HEK293 (cell line): ENCODE measurements at regions not wholly inside any gene's neighbourhood (a gene's known extent, or its start where the extent isn't known, plus 50 kb on each side); places are given as distances from the start of the nearest gene placed in this dataset.

ENCODE experiments used
- CTCF ChIA-PET: fragments of 350-600 bp; formaldehyde crosslinking; extraction: SDS; loops from one replicate; lab custom pipeline; 2021; ENCODE audit warnings: antibody characterized with exemption; lab: Yijun Ruan, JAX
- POLR2A ChIA-PET: fragments of 300-600 bp; formaldehyde crosslinking; extraction: SDS; loops from one replicate; lab custom pipeline; 2020; ENCODE audit warnings: antibody characterized with exemption, inconsistent platforms; lab: Yijun Ruan, JAX
- H3K27ac ChIP-seq: fragments of 200-500 bp; sonication (Bioruptor generic); 2 replicates; pipeline ENCODE4 v1.5.1; 2014; ENCODE audit warnings: low read depth, low read length, control low read depth, inconsistent platforms; ENCODE audit errors: extremely low read depth
- H3K36me3 ChIP-seq, 2 experiments: fragments of 200-500 bp in 1 of 2; sonication (Bioruptor generic) in 1 of 2; 1 replicate in 1 of 2; 2 replicates in 1 of 2; pipeline ENCODE4 v1.5.1; 2014 to 2017; ENCODE audit warnings: inconsistent platforms in 2 of 2, low read length in 2 of 2; ENCODE audit not compliant: control insufficient read depth in 2 of 2, insufficient read depth in 1 of 2
- H3K4me1 ChIP-seq: fragments of 200-500 bp; sonication (Bioruptor generic); 2 replicates; pipeline ENCODE4 v1.5.1; 2014; ENCODE audit warnings: mild to moderate bottlenecking, low read length, inconsistent platforms; ENCODE audit not compliant: control insufficient read depth, insufficient read depth
- H3K4me3 ChIP-seq: 2 replicates; pipeline ENCODE4 v1.5.1; 2011; ENCODE audit warnings: low read depth, mild to moderate bottlenecking, control low read depth, low read length, moderate library complexity
- H3K9me3 ChIP-seq: fragments of 200-500 bp; sonication (Bioruptor generic); 2 replicates; pipeline ENCODE4 v1.5.1; 2014; ENCODE audit warnings: low read depth, low read length, inconsistent platforms; ENCODE audit not compliant: control insufficient read depth, insufficient read depth
- EGR2 ChIP-seq: fragments of 450-650 bp; formaldehyde crosslinking; IDR thresholded peaks from 2 replicates; pipeline ENCODE4 v1.5.1; 2016; ENCODE audit warnings: low read depth, missing biosample characterization, missing genetic modification characterization
- GLIS1 ChIP-seq: fragments of 450-650 bp; formaldehyde crosslinking; IDR thresholded peaks from 2 replicates; pipeline ENCODE4 v1.5.1; 2016; ENCODE audit warnings: missing biosample characterization, missing genetic modification characterization
- HOXD13 ChIP-seq: sonication (generic); formaldehyde crosslinking; IDR thresholded peaks from 2 replicates; pipeline ENCODE4 v1.8.0; 2022; ENCODE audit warnings: missing genetic modification reagents, borderline replicate concordance
- KLF17 ChIP-seq: fragments of 450-650 bp; formaldehyde crosslinking; IDR thresholded peaks from 2 replicates; pipeline ENCODE4 v1.5.1; 2016; ENCODE audit warnings: missing biosample characterization, missing genetic modification characterization
- KLF7 ChIP-seq: fragments of 450-650 bp; formaldehyde crosslinking; IDR thresholded peaks from 2 replicates; pipeline ENCODE4 v1.5.1; 2016; ENCODE audit warnings: missing biosample characterization, missing genetic modification characterization, borderline replicate concordance
- KLF8 ChIP-seq: fragments of 450-650 bp; formaldehyde crosslinking; IDR thresholded peaks from 2 replicates; pipeline ENCODE4 v1.5.1; 2016; ENCODE audit warnings: missing biosample characterization, missing genetic modification characterization
- PRDM1 ChIP-seq: fragments of 450-650 bp; formaldehyde crosslinking; IDR thresholded peaks from 2 replicates; pipeline ENCODE4; 2016; ENCODE audit warnings: missing biosample characterization, missing genetic modification characterization
- ZBTB7A ChIP-seq: fragments of 450-650 bp; formaldehyde crosslinking; IDR thresholded peaks from 2 replicates; pipeline ENCODE4 v1.5.1; 2016; ENCODE audit warnings: low read depth, missing biosample characterization, missing genetic modification characterization
- ZFHX2 ChIP-seq: fragments of 450-650 bp; formaldehyde crosslinking; conservative IDR thresholded peaks from 2 replicates; pipeline ENCODE4 v1.5.1; 2016; ENCODE audit warnings: missing biosample characterization, missing genetic modification characterization
- ZFP3 ChIP-seq: fragments of 450-650 bp; formaldehyde crosslinking; IDR thresholded peaks from 2 replicates; pipeline ENCODE4 v1.5.1; 2016; ENCODE audit warnings: low read depth, missing biosample characterization, missing genetic modification characterization
- ZIC2 ChIP-seq: fragments of 450-650 bp; formaldehyde crosslinking; IDR thresholded peaks from 2 replicates; pipeline ENCODE4 v1.5.1; 2016; ENCODE audit warnings: missing biosample characterization, missing genetic modification characterization
- ZNF16 ChIP-seq: fragments of 450-650 bp; formaldehyde crosslinking; IDR thresholded peaks from 2 replicates; pipeline ENCODE4 v1.5.1; 2016; ENCODE audit warnings: low read depth, missing biosample characterization, missing genetic modification characterization
- ZNF169 ChIP-seq: fragments of 450-650 bp; formaldehyde crosslinking; IDR thresholded peaks from 2 replicates; pipeline ENCODE4 v1.5.1; 2016; ENCODE audit warnings: missing biosample characterization, missing genetic modification characterization
- ZNF274 ChIP-seq, 2 experiments: fragments of 200-500 bp in 1 of 2; fragments of 450-650 bp in 1 of 2; sonication (Bioruptor generic) in 1 of 2; formaldehyde crosslinking in 1 of 2; IDR thresholded peaks; 2 replicates each; pipeline versions ENCODE4 v1.5.1 to v1.6.1; 2014 to 2016; ENCODE audit warnings: borderline replicate concordance in 1 of 2, inconsistent platforms in 1 of 2, low read length in 1 of 2, missing biosample characterization in 1 of 2, missing genetic modification characterization in 1 of 2
- ZNF280C ChIP-seq: fragments of 450-650 bp; formaldehyde crosslinking; IDR thresholded peaks from 2 replicates; pipeline ENCODE4 v1.5.1; 2016; ENCODE audit warnings: missing biosample characterization, missing genetic modification characterization
- ZNF501 ChIP-seq: fragments of 450-650 bp; formaldehyde crosslinking; IDR thresholded peaks from 2 replicates; pipeline ENCODE4 v1.5.1; 2016; ENCODE audit warnings: missing biosample characterization, missing genetic modification characterization
- ZNF558 ChIP-seq: fragments of 450-650 bp; formaldehyde crosslinking; IDR thresholded peaks from 2 replicates; pipeline ENCODE4 v1.5.1; 2016; ENCODE audit warnings: missing biosample characterization, missing genetic modification characterization
- ZNF561 ChIP-seq: fragments of 450-650 bp; IDR thresholded peaks from 2 replicates; pipeline ENCODE4 v1.5.1; 2018; ENCODE audit warnings: missing biosample characterization, missing genetic modification characterization, borderline replicate concordance
- ZNF610 ChIP-seq: fragments of 450-650 bp; formaldehyde crosslinking; IDR thresholded peaks from 2 replicates; pipeline ENCODE4 v1.5.1; 2016; ENCODE audit warnings: missing biosample characterization, missing genetic modification characterization, borderline replicate concordance
- ZNF639 ChIP-seq: fragments of 450-650 bp; formaldehyde crosslinking; IDR thresholded peaks from 2 replicates; pipeline ENCODE4 v1.5.1; 2016; ENCODE audit warnings: missing biosample characterization, missing genetic modification characterization
- ZNF645 ChIP-seq: fragments of 450-650 bp; formaldehyde crosslinking; IDR thresholded peaks from 2 replicates; pipeline ENCODE4; 2016; ENCODE audit warnings: missing biosample characterization, missing genetic modification characterization
- ZNF654 ChIP-seq: fragments of 450-650 bp; formaldehyde crosslinking; IDR thresholded peaks from 2 replicates; pipeline ENCODE4 v1.5.1; 2016; ENCODE audit warnings: low read depth, missing biosample characterization, missing genetic modification characterization
- ZNF658 ChIP-seq: fragments of 450-650 bp; formaldehyde crosslinking; IDR thresholded peaks from 2 replicates; pipeline ENCODE4; 2016; ENCODE audit warnings: missing biosample characterization, missing genetic modification characterization
- ZNF670 ChIP-seq: fragments of 450-650 bp; formaldehyde crosslinking; IDR thresholded peaks from 2 replicates; pipeline ENCODE4 v1.5.1; 2016; ENCODE audit warnings: missing biosample characterization, missing genetic modification characterization, low read depth
- ZNF707 ChIP-seq: fragments of 450-650 bp; formaldehyde crosslinking; IDR thresholded peaks from 2 replicates; pipeline ENCODE4 v1.5.1; 2016; ENCODE audit warnings: missing biosample characterization, missing genetic modification characterization
- ZNF777 ChIP-seq: fragments of 450-650 bp; formaldehyde crosslinking; IDR thresholded peaks from 2 replicates; pipeline ENCODE4 v1.5.1; 2017; ENCODE audit warnings: missing biosample characterization, missing genetic modification characterization, borderline replicate concordance
- ZNF792 ChIP-seq: fragments of 450-650 bp; formaldehyde crosslinking; IDR thresholded peaks from 2 replicates; pipeline ENCODE4 v1.5.1; 2016; ENCODE audit warnings: missing biosample characterization, missing genetic modification characterization
- ZNF843 ChIP-seq: fragments of 450-650 bp; formaldehyde crosslinking; IDR thresholded peaks from 2 replicates; pipeline ENCODE4 v1.5.1; 2016; ENCODE audit warnings: missing biosample characterization, missing genetic modification characterization
- ZSCAN16 ChIP-seq: fragments of 450-650 bp; formaldehyde crosslinking; IDR thresholded peaks from 2 replicates; pipeline ENCODE4 v1.5.1; 2016; ENCODE audit warnings: missing biosample characterization, missing genetic modification characterization

- no peak for TF ChIP-seq ZNF274 (IDR thresholded peaks at IDR 0.05; ENCODE audit: low read length)
- no peak for TF ChIP-seq ZNF274 (tag by site-specific recombination; IDR thresholded peaks at IDR 0.05; ENCODE audit: borderline replicate concordance)
- TF ChIP-seq ZSCAN16 (tag by site-specific recombination): no peak
- TF ChIP-seq PRDM1 (tag by site-specific recombination): no peak
- no peak for TF ChIP-seq HOXD13 (CRISPR knock-in tag)
- TF ChIP-seq ZNF558 (tag by site-specific recombination): no peak
- TF ChIP-seq ZNF610 (tag by site-specific recombination): no peak
- no peak for TF ChIP-seq KLF17 (tag by site-specific recombination)
- TF ChIP-seq GLIS1 (tag by site-specific recombination): no peak
- TF ChIP-seq ZNF792: no peak
- no peak for TF ChIP-seq ZNF777 (tag by site-specific recombination)
- TF ChIP-seq, all 188 proteins: peak for 0
These were observed 324.8 kb upstream of the C1orf174 start (continued) for GRCh38 chr1:4224684-4225467.

GRCh38 chr1:4227986-4228385 is 327.9 kb upstream of the C1orf174 start:
- H3K36me3 ChIP-seq: no peaks in the 10 kb centered on the region
- ChIA-PET POLR2A (no interaction called here), CTCF (no interaction called here)
- H3K4me3 ChIP-seq: no peak overlapping the region
- peak; percentile 43 for TF ChIP-seq ZFHX2 (tag by site-specific recombination)
- no peak for TF ChIP-seq ZNF169
- TF ChIP-seq EGR2 (tag by site-specific recombination): peak; percentile 57; the same call in 1 of the 2 replicates
- TF ChIP-seq ZNF639 (tag by site-specific recombination): no peak
- H3K27ac ChIP-seq: no peak overlapping the region
- no peaks in the 10 kb centered on the region for H3K4me1 ChIP-seq
- no peaks in the 10 kb centered on the region for H3K9me3 ChIP-seq

GRCh38 chr1:4253935-4254334 is 353.9 kb upstream of the C1orf174 start:
- CTCF ChIA-PET: interaction anchor here (0.6 kb wide), 1 partner anchor 146 kb away, joined by 3 read pairs; no protein-coding TSS in a partner anchor
- Histone ChIP-seq H3K4me1 (no peaks in the 10 kb centered on the region), H3K9me3 (no peaks in the 10 kb centered on the region), H3K4me3 (no peak overlapping the region), H3K36me3 (no peaks in the 10 kb centered on the region), H3K27ac (no peak overlapping the region)
- POLR2A ChIA-PET: no interaction called here
- TF ChIP-seq ZBTB7A (tag by site-specific recombination) (no peak), ZNF707 (tag by site-specific recombination) (no peak), KLF7 (tag by site-specific recombination) (no peak), ZNF16 (tag by site-specific recombination) (no peak), ZFP3 (tag by site-specific recombination) (no peak), ZNF501 (tag by site-specific recombination) (no peak), KLF8 (tag by site-specific recombination) (no peak), ZIC2 (tag by site-specific recombination) (no peak), ZNF654 (tag by site-specific recombination) (no peak), ZNF561 (no peak), ZNF670 (tag by site-specific recombination) (no peak), ZNF843 (tag by site-specific recombination) (no peak), ZNF645 (no peak), ZNF658 (tag by site-specific recombination) (no peak), ZNF280C (tag by site-specific recombination) (no peak)
